ENCODE measurements at regions not wholly inside any gene's neighbourhood (a gene's known extent, or its start where the extent isn't known, plus 50 kb on each side); places are given as distances from the start of the nearest gene placed in this dataset.

DNA sequence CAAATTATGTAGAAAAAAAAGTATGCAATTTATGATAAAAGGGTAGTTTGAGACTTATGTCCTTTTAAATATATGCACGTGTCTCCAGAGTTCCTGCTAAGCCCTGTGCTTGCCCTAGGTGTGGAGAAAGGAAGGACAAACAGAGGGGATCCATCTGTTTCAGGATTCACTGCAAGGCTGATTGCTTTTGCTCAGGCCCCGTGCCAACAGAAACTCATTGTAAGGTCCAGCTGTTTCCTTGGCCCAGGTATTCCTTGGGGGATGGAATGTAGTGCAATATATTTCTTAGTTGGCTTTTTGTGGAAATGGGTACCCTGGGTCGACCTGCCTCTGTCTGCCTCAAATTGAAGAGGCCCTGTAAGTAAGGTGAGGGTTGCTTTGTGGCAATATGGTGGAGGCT, 268.6 kb upstream of the CLINT1 start:
- ATAC-seq (replicated peaks) = no peak

DNA sequence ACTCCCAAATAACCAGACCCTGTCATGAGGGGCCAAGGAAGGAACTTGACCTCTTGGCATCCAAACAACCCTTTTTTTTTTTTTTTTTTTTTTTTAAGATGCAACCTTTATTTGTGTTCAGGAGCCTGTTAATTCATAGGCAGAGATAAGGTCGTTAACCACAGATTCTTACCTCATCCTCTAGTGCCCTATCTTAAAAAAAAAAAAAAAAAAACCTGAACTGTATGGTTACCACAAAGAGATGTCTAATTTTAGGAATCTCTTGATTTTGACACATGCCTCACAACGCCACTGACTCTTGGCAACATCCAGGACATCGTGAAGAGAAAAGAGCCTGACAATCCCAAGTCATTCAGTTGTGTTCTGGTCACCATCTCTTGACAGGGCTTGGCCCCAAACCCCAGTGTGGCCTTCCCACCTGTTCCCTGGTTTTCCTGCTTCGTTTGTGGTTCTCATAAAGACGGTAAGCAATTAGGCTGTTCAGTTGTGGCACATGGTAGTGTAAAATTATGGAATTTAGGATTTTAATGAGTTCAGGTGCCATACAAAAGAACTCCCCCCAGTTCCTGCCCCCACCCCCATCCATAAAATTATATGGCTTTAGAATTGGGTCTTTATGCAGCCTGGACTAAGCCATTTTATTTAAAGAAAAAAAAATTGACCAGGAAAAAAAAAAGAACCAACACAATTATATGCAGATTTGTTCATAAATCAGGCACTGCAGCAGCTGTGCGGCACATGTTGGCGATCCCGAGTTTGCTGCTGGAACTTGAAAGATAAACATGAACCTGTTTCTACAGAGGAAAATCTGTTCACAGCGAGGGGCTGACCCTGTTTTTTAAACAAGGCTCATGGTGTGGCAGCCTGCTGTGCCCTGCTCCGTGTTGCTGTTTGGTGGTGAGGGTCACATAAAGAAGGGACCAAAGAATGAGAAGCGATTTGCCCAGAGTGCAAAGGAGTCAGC, 267.8 kb upstream of the CLINT1 start:
- H3K27ac Mint-ChIP-seq = no peak overlapping the region
- no peaks in the 10 kb centered on the region for H3K9me3 Mint-ChIP-seq
- no peaks in the 10 kb centered on the region for H3K4me1 Mint-ChIP-seq (ENCODE audit: low read depth in 2 of 2)
- no peak overlapping the region for H3K4me3 Mint-ChIP-seq
- DNase-seq (no peak), ATAC-seq (replicated peaks) (no peak)
- H3K27me3 Mint-ChIP-seq = peaks cover 35 to 48% of the 10 kb centered on the region in 2 donors
- H3K36me3 Mint-ChIP-seq (ENCODE audit: insufficient read depth) = no peaks in the 10 kb centered on the region

More for the DNA sequence above, 268.6 kb upstream of the CLINT1 start:
- H3K27ac Mint-ChIP-seq = no peak overlapping the region
- H3K9me3 Mint-ChIP-seq = no peaks in the 10 kb centered on the region
- no peak overlapping the region for H3K4me3 Mint-ChIP-seq
- H3K4me1 Mint-ChIP-seq (ENCODE audit: low read depth in 2 of 2) = no peaks in the 10 kb centered on the region
- no peak for DNase-seq
- H3K36me3 Mint-ChIP-seq (ENCODE audit: insufficient read depth) = no peaks in the 10 kb centered on the region
- H3K27me3 Mint-ChIP-seq = peaks cover 32 to 43% of the 10 kb centered on the region in 2 donors

DNA sequence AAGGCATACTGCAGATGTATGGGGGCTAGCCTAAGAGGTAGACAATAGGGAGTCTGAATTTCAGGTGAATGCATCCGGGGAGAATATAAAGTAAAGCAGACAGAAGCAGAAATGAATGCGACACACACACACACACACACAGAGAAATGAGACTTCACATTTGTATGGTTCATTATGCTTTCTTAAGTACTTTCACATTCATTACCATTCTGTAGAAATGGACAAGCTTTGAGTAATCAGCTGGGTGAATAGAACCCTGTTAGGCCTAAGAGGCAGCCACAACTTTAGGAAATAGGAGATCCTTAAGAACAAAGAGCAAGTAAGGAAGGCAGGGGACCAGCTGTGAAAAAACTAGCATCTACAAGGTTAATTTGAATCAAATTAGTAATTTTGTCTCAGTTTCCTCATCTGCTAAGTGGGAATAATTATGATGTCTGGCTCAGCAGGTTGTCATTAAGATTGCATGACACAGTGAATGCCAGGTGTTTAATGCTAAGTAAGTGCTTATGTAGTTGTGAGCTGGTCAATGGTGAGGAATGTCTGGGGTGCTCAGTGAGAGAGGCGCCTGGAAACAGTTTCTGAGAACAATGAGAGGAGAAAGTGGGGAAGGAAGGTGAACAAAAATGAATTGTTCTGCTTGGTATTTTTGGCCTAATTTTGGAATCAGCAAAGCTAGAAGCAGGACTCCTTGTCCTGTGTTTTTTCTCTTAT, 265.8 kb upstream of the CLINT1 start:
- Mint-ChIP-seq H3K27me3 (peaks cover 26 to 45% of the 10 kb centered on the region in 2 donors), H3K9me3 (no peaks in the 10 kb centered on the region), H3K27ac (no peak overlapping the region), H3K36me3 (ENCODE audit: insufficient read depth) (no peaks in the 10 kb centered on the region), H3K4me1 (ENCODE audit: low read depth in 2 of 2) (no peaks in the 10 kb centered on the region), H3K4me3 (no peak overlapping the region)
- no peak for ATAC-seq (replicated peaks)
- DNase-seq = no peak

- H3K4me3 Mint-ChIP-seq = no peak overlapping the region
- DNase-seq (no peak), ATAC-seq (replicated peaks) (no peak)
- H3K9me3 Mint-ChIP-seq = no peaks in the 10 kb centered on the region
- no peaks in the 10 kb centered on the region for H3K4me1 Mint-ChIP-seq (ENCODE audit: low read depth in 2 of 2)
- peaks cover 27 to 44% of the 10 kb centered on the region in 2 donors for H3K27me3 Mint-ChIP-seq
- H3K27ac Mint-ChIP-seq = no peak overlapping the region
- H3K36me3 Mint-ChIP-seq (ENCODE audit: insufficient read depth) = no peaks in the 10 kb centered on the region
Measured at GRCh38 chr5:158123595-158123994, 264.6 kb upstream of the CLINT1 start.

DNA sequence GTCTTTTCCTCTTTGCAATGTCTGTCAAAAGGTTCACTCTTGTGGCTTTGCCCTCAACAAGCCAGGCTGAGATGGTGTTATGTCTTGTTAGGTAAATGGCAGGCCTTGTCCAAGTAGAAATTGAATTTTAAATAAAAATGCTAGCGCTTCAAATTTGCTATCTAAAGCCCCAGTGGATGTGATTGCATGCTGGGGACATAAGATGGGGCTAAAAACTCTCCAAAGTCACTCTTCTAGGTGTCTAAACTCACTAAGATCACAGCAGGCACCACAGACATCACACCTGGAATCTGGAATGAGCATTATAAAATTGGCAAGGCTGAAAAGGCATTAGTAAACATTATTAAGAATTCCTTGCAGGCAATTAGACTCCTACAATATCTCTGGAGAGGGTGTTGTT, 262.7 kb upstream of the CLINT1 start:
- Mint-ChIP-seq H3K4me1 (ENCODE audit: low read depth in 2 of 2) (no peaks in the 10 kb centered on the region), H3K9me3 (no peaks in the 10 kb centered on the region), H3K36me3 (ENCODE audit: insufficient read depth) (no peaks in the 10 kb centered on the region), H3K4me3 (no peak overlapping the region), H3K27me3 (peaks cover 28 to 43% of the 10 kb centered on the region in 2 donors), H3K27ac (no peak overlapping the region)
- DNase-seq (no peak), ATAC-seq (replicated peaks) (no peak)

DNA sequence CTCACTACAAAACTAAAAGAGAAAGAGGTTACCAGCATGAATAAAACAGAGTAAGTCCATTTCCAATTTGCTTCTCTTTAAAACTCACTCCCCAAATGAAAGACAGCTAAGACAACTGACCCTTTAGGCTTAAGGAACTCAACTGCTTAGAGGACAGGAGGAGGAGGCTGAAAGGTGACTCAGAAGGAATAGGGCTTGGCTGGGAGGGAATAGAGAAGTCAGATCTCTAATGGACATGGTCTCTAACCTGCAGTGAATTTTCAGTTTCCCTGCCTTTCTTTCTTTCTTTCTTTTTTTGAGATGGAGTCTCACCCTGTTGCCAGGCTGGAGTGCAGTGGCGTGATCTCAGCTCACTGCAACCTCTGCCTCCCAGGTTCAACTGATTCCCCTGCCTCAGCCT, 261.8 kb upstream of the CLINT1 start:
- Mint-ChIP-seq H3K27ac (no peak overlapping the region), H3K36me3 (ENCODE audit: insufficient read depth) (no peaks in the 10 kb centered on the region), H3K4me3 (no peak overlapping the region), H3K4me1 (ENCODE audit: low read depth in 2 of 2) (no peaks in the 10 kb centered on the region), H3K9me3 (no peaks in the 10 kb centered on the region), H3K27me3 (peaks cover 26 to 43% of the 10 kb centered on the region in 2 donors)
- DNase-seq (no peak), ATAC-seq (replicated peaks) (no peak)

- Mint-ChIP-seq H3K4me3 (no peak overlapping the region), H3K36me3 (ENCODE audit: insufficient read depth) (no peaks in the 10 kb centered on the region), H3K27ac (no peak overlapping the region), H3K27me3 (peaks cover 26 to 43% of the 10 kb centered on the region in 2 donors), H3K9me3 (no peaks in the 10 kb centered on the region), H3K4me1 (ENCODE audit: low read depth in 2 of 2) (no peaks in the 10 kb centered on the region)
- no peak for DNase-seq
- no peak for ATAC-seq (replicated peaks)
Measured at GRCh38 chr5:158119961-158120723, 261.2 kb upstream of the CLINT1 start.

GRCh38 chr5:158117467-158118160, 258.7 kb upstream of the CLINT1 start:
- no peak for DNase-seq
- Mint-ChIP-seq H3K9me3 (no peaks in the 10 kb centered on the region), H3K36me3 (ENCODE audit: insufficient read depth) (no peaks in the 10 kb centered on the region), H3K4me1 (ENCODE audit: low read depth in 2 of 2) (no peaks in the 10 kb centered on the region), H3K27ac (no peak overlapping the region), H3K27me3 (peaks cover 35 to 39% of the 10 kb centered on the region in 2 donors), H3K4me3 (no peak overlapping the region)
- no peak for ATAC-seq (replicated peaks)

DNA sequence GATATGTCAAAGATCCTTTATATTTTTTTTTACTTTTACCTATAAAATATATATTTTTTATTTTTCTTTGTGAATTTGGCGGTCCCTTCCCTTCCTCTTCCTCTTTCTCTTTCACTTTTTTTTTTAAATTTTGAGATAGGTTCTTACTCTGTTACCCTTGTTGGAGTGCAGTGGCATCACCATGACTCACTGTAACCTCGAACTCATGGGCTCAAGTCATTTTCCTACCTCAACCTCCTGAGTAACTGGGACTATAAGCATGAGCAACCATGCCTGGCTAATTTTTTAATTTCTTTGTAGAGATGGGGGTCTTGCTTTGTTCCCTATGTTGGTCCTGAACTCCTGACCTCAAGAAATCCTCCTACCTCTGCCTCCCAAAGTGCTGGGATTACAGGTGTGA, 258.0 kb upstream of the CLINT1 start:
- peaks cover 31 to 34% of the 10 kb centered on the region in 2 donors for H3K27me3 Mint-ChIP-seq
- no peaks in the 10 kb centered on the region for H3K4me1 Mint-ChIP-seq (ENCODE audit: low read depth in 2 of 2)
- H3K36me3 Mint-ChIP-seq (ENCODE audit: insufficient read depth) = no peaks in the 10 kb centered on the region
- DNase-seq = no peak
- no peaks in the 10 kb centered on the region for H3K9me3 Mint-ChIP-seq
- ATAC-seq (replicated peaks) = no peak
- H3K4me3 Mint-ChIP-seq = no peak overlapping the region
- H3K27ac Mint-ChIP-seq = no peak overlapping the region

GRCh38 chr5:158115468-158115867, 256.5 kb upstream of the CLINT1 start:
- no peak overlapping the region for H3K27ac Mint-ChIP-seq
- H3K27me3 Mint-ChIP-seq = peaks cover 31 to 34% of the 10 kb centered on the region in 2 donors
- no peaks in the 10 kb centered on the region for H3K36me3 Mint-ChIP-seq (ENCODE audit: insufficient read depth)
- DNase-seq = no peak
- H3K4me1 Mint-ChIP-seq (ENCODE audit: low read depth in 2 of 2) = no peaks in the 10 kb centered on the region
- H3K9me3 Mint-ChIP-seq = no peaks in the 10 kb centered on the region
- no peak overlapping the region for H3K4me3 Mint-ChIP-seq
- no peak for ATAC-seq (replicated peaks)

DNA sequence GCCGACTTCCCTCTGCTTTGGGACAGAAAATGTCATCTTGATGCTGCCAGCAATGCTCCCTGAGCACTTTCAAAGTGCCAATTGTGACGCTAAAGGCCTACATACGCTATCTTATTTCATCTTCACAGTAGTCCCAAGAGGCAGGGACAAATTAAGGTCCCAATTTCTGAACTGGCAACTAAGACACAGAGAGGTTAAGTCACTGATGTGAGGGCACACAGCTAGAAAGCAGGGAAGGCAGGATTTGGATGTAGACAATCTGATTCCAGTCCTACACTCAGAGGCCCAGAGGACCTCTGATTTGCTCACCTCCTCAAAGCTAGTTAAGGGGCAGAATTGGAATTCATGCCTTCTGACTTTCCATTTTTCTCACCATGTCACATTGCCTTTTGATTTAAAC, 249.2 kb upstream of the CLINT1 start:
- H3K36me3 Mint-ChIP-seq (ENCODE audit: insufficient read depth) = no peaks in the 10 kb centered on the region
- peaks cover 17% of the 10 kb centered on the region in 2 donors for H3K27me3 Mint-ChIP-seq
- ATAC-seq (replicated peaks) (no peak), DNase-seq (no peak)
- H3K4me3 Mint-ChIP-seq = no peak overlapping the region
- no peaks in the 10 kb centered on the region for H3K9me3 Mint-ChIP-seq
- no peak overlapping the region for H3K27ac Mint-ChIP-seq
- no peaks in the 10 kb centered on the region for H3K4me1 Mint-ChIP-seq (ENCODE audit: low read depth in 2 of 2)

DNA sequence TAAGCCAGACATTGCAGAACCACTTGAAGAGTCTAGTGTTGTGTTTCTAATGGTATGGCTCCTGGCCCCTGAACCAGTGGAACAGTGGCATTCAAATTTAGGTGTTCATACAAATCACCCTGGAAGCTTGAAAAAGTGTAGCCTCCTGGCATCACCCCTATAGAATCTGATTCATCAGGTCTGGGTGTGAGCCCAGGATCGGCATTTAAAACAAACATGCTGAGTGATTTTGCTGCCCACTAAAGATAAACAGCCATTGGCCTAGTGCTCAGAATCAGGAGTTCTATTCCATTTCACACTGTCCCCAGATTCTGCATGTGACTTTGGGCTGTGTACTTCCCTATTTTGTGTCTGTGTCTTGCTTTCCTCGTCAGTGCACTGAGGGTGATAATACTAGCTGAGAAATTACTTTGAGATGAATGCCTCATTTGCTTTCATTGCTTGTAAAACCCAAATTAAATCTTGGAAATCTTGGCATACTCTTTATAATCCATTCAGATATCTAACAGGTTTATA, 241.5 kb upstream of the CLINT1 start:
- Mint-ChIP-seq H3K27me3 (peaks cover 13 to 23% of the 10 kb centered on the region in 2 donors), H3K4me1 (ENCODE audit: low read depth in 2 of 2) (no peaks in the 10 kb centered on the region), H3K27ac (no peak overlapping the region), H3K4me3 (no peak overlapping the region), H3K9me3 (no peaks in the 10 kb centered on the region), H3K36me3 (ENCODE audit: insufficient read depth) (no peaks in the 10 kb centered on the region)
- DNase-seq = no peak
- no peak for ATAC-seq (replicated peaks)

Data from effector memory CD8-positive, alpha-beta T cell (primary cell).